AG09319 (cell line): ENCODE measurements at regions not wholly inside any gene's neighbourhood (a gene's known extent, or its start where the extent isn't known, plus 50 kb on each side); places are given as distances from the start of the nearest gene placed in this dataset.

ENCODE experiments used
- DNase-seq: peaks from one replicate; pipeline ENCODE4 v3.0.0-alpha.2; 2010; ENCODE audit warnings: low read depth; ENCODE audit errors: extremely low read depth
- TF ChIP-seq, protein P1 (sequence below): IDR thresholded peaks from 2 replicates; pipeline ENCODE4 v1.5.1; 2011; ENCODE audit warnings: low read depth, mild to moderate bottlenecking, inconsistent platforms, low read length, moderate library complexity

DNA sequence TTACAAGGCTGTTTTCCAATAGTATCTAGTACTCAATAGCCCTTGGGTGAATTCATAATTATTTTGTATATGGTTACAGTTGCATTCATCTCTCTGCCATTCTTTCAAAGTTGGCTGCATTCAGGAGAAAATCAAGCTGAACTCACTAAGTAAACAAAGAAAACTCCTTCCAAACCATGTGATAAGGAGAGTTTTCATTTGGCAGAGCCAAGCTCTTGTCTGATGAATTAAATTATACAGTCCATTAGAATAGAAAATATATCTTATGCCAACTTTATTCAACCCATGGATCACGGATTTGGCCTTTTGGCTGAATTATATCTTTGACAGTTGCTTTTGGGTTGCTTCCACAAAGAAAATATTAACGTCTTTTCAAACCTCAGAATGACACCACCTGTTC lies 272.3 kb upstream of the ROBO1 start:
- TF ChIP-seq, protein P1, sequence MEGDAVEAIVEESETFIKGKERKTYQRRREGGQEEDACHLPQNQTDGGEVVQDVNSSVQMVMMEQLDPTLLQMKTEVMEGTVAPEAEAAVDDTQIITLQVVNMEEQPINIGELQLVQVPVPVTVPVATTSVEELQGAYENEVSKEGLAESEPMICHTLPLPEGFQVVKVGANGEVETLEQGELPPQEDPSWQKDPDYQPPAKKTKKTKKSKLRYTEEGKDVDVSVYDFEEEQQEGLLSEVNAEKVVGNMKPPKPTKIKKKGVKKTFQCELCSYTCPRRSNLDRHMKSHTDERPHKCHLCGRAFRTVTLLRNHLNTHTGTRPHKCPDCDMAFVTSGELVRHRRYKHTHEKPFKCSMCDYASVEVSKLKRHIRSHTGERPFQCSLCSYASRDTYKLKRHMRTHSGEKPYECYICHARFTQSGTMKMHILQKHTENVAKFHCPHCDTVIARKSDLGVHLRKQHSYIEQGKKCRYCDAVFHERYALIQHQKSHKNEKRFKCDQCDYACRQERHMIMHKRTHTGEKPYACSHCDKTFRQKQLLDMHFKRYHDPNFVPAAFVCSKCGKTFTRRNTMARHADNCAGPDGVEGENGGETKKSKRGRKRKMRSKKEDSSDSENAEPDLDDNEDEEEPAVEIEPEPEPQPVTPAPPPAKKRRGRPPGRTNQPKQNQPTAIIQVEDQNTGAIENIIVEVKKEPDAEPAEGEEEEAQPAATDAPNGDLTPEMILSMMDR, result no peak
- no peak for DNase-seq

DNA sequence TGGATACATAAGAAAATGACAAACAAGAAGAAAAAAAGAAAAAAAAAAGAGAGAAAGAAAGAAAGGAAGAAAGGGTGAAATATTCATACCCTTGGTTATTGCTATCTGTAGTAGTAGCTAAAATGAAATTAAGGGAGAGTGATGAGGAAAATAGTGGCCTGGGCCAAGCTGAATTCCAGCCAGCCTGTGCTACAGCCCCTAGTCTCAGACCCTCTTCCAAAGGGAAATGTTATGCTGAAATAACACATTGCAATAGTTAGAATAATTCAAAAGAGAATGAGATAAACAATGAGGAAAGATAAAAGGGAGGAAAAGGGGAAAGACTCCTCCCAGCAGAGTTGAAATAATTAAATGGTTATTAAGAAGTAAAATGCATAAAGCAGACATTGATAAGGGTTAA lies 268.4 kb upstream of the ROBO1 start:
- DNase-seq, result no peak
- TF ChIP-seq, protein P1, result no peak

DNA sequence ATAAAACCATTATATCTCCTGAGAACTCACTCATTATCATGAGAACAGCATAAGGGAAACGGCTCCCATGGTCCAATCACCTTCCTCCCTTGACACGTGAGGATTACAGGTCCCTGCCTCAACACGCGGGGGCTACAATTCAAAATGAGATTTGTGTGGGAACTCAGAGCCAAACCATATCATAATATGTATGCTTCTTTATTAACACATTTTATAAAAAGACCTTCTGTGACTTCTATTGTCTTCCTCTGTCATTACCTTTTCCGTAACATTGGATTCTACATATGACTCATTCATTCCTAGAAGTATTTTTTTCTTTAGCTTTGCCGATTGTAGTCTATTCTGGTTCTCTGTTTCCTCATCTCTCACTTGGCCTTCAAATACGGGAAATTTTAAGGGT lies 267.2 kb upstream of the ROBO1 start:
- DNase-seq, result no peak
- TF ChIP-seq, protein P1, result no peak

DNA sequence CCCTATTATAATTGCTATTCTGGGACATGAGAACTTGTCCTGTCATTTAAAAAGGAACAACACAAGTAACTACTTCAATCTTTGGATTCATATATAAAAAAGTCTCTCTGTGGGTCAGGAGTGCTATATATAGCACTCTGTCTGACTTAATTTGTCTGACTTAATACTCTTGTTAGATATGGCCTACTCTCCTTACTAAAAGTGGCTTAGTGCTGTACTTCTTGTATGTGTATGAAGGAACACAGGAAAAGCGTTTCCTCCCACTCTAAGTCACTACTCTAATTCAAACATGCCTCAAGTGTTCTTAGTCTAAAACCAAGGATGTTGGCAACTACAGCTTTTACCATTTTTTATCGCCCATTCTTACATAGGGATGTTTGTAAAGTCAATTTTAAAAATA lies 255.2 kb upstream of the ROBO1 start:
- TF ChIP-seq, protein P1, result no peak

DNA sequence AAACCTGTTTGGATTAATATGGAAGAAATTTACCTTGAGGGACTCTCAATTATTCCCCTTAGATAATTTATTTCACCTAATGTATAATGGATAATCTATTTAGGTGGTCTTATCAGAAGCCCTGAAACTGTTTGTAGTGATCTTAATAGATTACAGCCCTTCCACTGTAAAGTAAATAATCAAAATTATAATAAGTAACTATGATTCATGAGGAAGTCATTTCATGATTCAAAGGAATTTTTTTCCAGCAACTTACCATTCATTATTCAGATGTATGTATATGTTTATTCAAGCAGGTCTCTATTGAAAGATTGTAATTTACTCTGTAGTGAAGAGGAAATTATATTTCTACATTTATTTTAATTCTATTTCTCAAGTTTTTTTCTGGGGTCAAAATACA lies 250.6 kb upstream of the ROBO1 start:
- no peak for DNase-seq
- TF ChIP-seq, protein P1, result no peak

More for the DNA sequence above, 255.2 kb upstream of the ROBO1 start:
- DNase-seq, result no peak

DNA sequence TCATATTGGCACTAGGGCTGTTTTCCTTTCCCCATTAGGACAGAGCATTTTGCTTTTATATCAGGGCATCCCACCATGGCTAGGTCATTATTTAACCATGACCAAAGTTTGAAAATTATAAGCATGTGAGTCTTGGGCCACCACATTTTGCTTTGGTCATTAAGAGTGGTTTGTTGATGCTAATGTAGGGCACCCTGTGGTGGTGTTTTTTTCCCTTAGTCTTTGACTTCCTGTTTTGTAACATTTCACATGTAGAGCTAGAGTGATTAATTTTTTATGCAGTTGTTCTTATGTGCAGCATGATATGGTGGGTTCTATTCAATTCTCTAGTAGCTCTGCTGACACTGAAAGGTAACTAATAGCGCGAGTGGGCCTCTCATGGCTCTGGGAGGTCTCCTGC lies 249.6 kb upstream of the ROBO1 start:
- no peak for DNase-seq
- TF ChIP-seq, protein P1, result no peak

DNA sequence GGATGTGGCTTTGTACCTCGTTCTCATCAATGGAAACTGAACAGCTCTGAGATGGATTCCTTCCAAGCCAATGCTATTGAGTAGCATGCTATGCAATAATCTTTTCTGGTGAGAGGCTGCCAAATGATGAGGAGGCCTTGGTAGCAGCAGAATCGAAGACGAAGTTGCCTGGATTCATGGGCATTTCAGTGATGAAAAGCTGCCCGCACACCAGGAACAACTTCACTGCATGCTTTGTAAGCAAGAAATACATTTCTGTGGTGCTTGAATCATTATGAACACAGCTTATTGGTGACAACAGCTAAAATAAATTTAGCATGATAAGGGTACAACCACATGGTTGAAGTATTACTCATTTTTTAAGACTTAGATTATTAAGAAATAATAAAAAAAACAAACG lies 246.8 kb upstream of the ROBO1 start:
- TF ChIP-seq, protein P1, result no peak
- no peak for DNase-seq
